Kidney epithelial cell (primary cell): ENCODE measurements at regions not wholly inside any gene's neighbourhood (a gene's known extent, or its start where the extent isn't known, plus 50 kb on each side); places are given as distances from the start of the nearest gene placed in this dataset.

Source experiments
- DNase-seq: peaks from one replicate; pipeline ENCODE4 v3.0.0-alpha.2; 2010; ENCODE audit warnings: low read depth
- H3K27me3 ChIP-seq: 2 replicates; pipeline ENCODE4 v1.6.0; 2011; ENCODE audit warnings: low read length; ENCODE audit not compliant: control insufficient read depth, insufficient read depth
- H3K36me3 ChIP-seq: 2 replicates; pipeline ENCODE4 v1.5.1; 2011; ENCODE audit warnings: low read length; ENCODE audit not compliant: control insufficient read depth, insufficient read depth
- H3K4me3 ChIP-seq: 2 replicates; pipeline ENCODE4 v1.5.1; 2011; ENCODE audit warnings: low read depth, mild to moderate bottlenecking, control low read depth, low read length
- TF ChIP-seq, protein P1 (sequence below): IDR thresholded peaks from 2 replicates; pipeline ENCODE4 v1.5.1; 2011; ENCODE audit warnings: mild to moderate bottlenecking, moderate library complexity, low read length, control low read depth, inconsistent platforms; ENCODE audit not compliant: insufficient read depth, poor library complexity, severe bottlenecking

GRCh38 chr12:116472193-116472592 is 87.0 kb upstream of the MAP1LC3B2 start:
- TF ChIP-seq, protein P1, sequence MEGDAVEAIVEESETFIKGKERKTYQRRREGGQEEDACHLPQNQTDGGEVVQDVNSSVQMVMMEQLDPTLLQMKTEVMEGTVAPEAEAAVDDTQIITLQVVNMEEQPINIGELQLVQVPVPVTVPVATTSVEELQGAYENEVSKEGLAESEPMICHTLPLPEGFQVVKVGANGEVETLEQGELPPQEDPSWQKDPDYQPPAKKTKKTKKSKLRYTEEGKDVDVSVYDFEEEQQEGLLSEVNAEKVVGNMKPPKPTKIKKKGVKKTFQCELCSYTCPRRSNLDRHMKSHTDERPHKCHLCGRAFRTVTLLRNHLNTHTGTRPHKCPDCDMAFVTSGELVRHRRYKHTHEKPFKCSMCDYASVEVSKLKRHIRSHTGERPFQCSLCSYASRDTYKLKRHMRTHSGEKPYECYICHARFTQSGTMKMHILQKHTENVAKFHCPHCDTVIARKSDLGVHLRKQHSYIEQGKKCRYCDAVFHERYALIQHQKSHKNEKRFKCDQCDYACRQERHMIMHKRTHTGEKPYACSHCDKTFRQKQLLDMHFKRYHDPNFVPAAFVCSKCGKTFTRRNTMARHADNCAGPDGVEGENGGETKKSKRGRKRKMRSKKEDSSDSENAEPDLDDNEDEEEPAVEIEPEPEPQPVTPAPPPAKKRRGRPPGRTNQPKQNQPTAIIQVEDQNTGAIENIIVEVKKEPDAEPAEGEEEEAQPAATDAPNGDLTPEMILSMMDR: no peak
- no peak for DNase-seq

GRCh38 chr12:116473416-116473815 is 85.8 kb upstream of the MAP1LC3B2 start:
- no peak for DNase-seq
- no peaks in the 10 kb centered on the region for H3K27me3 ChIP-seq
- TF ChIP-seq, protein P1: no peak
- H3K36me3 ChIP-seq: no peaks in the 10 kb centered on the region
- H3K4me3 ChIP-seq: no peak overlapping the region

More at GRCh38 chr12:116472193-116472592, 87.0 kb upstream of the MAP1LC3B2 start:
- Histone ChIP-seq H3K36me3 (no peaks in the 10 kb centered on the region), H3K4me3 (no peak overlapping the region), H3K27me3 (no peaks in the 10 kb centered on the region)

- no peaks in the 10 kb centered on the region for H3K36me3 ChIP-seq
- no peak for DNase-seq
- no peak overlapping the region for H3K4me3 ChIP-seq
- H3K27me3 ChIP-seq: no peaks in the 10 kb centered on the region
- TF ChIP-seq, protein P1: no peak
Observed at GRCh38 chr12:116474331-116474730, 84.8 kb upstream of the MAP1LC3B2 start.

- Histone ChIP-seq H3K4me3 (no peak overlapping the region), H3K27me3 (no peaks in the 10 kb centered on the region), H3K36me3 (no peaks in the 10 kb centered on the region)
- TF ChIP-seq, protein P1: no peak
- DNase-seq: no peak
Observed at GRCh38 chr12:116474899-116475298, 84.3 kb upstream of the MAP1LC3B2 start.

DNA sequence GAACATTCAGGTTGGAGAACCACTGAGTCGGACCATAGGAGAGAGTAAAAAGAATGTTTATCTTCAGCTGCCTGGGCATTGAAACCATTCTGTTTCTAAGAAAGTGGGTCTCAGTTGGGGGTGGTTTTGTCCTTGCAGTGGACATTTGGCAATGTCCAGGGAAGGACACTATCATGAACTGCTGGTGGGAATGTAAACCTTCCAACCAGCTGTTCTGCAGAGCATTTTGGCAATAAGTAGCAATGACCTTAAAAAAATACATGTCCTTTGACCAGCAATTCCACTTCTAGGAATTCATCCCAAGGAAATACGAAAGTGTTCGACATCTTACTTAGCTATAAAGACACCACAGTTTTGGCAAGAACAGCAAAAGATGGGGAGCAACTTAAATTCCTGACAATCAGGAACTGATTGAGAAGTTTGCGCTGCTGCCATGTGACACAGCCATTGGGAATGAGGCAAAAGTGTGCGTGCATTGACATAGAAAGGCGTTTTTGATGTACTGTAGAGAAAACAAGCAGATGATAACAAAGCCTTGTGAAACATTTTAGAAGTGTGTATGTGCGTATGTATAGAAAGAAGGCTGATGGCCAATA is 82.9 kb upstream of the MAP1LC3B2 start:
- DNase-seq: no peak
- H3K36me3 ChIP-seq: no peaks in the 10 kb centered on the region
- TF ChIP-seq, protein P1: no peak
- H3K4me3 ChIP-seq: no peak overlapping the region
- H3K27me3 ChIP-seq: peaks cover 6% of the 10 kb centered on the region

- H3K27me3 ChIP-seq: peaks cover 14% of the 10 kb centered on the region
- DNase-seq: no peak
- H3K36me3 ChIP-seq: no peaks in the 10 kb centered on the region
- no peak overlapping the region for H3K4me3 ChIP-seq
- TF ChIP-seq, protein P1: no peak
Observed at GRCh38 chr12:116478243-116478773, 80.9 kb upstream of the MAP1LC3B2 start.
